ENCODE measurements at regions not wholly inside any gene's neighbourhood (a gene's known extent, or its start where the extent isn't known, plus 50 kb on each side); places are given as distances from the start of the nearest gene placed in this dataset.

DNA sequence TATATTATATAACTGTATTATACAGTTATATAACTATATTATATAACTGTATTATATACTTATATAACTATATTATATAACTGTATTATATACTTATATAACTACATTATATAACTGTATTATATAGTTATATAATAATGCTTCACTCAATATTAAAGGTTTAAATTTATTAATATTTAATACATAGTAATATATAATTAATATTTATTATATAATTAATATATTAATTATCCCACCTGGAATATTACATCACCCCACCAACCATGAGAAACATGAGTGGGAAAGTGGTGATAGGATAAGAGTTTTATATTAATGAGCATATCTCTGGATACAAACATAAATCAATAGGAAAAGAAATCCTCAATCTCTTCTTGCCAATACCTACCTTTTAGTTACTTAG is 487.1 kb upstream of the LRRTM4 start:
- TF ChIP-seq, protein P1, sequence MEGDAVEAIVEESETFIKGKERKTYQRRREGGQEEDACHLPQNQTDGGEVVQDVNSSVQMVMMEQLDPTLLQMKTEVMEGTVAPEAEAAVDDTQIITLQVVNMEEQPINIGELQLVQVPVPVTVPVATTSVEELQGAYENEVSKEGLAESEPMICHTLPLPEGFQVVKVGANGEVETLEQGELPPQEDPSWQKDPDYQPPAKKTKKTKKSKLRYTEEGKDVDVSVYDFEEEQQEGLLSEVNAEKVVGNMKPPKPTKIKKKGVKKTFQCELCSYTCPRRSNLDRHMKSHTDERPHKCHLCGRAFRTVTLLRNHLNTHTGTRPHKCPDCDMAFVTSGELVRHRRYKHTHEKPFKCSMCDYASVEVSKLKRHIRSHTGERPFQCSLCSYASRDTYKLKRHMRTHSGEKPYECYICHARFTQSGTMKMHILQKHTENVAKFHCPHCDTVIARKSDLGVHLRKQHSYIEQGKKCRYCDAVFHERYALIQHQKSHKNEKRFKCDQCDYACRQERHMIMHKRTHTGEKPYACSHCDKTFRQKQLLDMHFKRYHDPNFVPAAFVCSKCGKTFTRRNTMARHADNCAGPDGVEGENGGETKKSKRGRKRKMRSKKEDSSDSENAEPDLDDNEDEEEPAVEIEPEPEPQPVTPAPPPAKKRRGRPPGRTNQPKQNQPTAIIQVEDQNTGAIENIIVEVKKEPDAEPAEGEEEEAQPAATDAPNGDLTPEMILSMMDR (IDR thresholded peaks at IDR 0.05; ENCODE audit: low read depth, low read length, missing input control), result no peak
- TF ChIP-seq, protein P2, sequence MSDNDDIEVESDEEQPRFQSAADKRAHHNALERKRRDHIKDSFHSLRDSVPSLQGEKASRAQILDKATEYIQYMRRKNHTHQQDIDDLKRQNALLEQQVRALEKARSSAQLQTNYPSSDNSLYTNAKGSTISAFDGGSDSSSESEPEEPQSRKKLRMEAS (IDR thresholded peaks at IDR 0.05), result no peak
- TF ChIP-seq, protein P3, sequence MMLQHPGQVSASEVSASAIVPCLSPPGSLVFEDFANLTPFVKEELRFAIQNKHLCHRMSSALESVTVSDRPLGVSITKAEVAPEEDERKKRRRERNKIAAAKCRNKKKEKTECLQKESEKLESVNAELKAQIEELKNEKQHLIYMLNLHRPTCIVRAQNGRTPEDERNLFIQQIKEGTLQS (IDR thresholded peaks at IDR 0.05), result no peak
- TF ChIP-seq, protein P4, sequence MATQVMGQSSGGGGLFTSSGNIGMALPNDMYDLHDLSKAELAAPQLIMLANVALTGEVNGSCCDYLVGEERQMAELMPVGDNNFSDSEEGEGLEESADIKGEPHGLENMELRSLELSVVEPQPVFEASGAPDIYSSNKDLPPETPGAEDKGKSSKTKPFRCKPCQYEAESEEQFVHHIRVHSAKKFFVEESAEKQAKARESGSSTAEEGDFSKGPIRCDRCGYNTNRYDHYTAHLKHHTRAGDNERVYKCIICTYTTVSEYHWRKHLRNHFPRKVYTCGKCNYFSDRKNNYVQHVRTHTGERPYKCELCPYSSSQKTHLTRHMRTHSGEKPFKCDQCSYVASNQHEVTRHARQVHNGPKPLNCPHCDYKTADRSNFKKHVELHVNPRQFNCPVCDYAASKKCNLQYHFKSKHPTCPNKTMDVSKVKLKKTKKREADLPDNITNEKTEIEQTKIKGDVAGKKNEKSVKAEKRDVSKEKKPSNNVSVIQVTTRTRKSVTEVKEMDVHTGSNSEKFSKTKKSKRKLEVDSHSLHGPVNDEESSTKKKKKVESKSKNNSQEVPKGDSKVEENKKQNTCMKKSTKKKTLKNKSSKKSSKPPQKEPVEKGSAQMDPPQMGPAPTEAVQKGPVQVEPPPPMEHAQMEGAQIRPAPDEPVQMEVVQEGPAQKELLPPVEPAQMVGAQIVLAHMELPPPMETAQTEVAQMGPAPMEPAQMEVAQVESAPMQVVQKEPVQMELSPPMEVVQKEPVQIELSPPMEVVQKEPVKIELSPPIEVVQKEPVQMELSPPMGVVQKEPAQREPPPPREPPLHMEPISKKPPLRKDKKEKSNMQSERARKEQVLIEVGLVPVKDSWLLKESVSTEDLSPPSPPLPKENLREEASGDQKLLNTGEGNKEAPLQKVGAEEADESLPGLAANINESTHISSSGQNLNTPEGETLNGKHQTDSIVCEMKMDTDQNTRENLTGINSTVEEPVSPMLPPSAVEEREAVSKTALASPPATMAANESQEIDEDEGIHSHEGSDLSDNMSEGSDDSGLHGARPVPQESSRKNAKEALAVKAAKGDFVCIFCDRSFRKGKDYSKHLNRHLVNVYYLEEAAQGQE (IDR thresholded peaks at IDR 0.05), result no peak
- TF ChIP-seq YY1 (IDR thresholded peaks at IDR 0.05), result no peak
- TF ChIP-seq RXRA (IDR thresholded peaks at IDR 0.05), result no peak
- TF ChIP-seq RAD21 (IDR thresholded peaks at IDR 0.05), result no peak
- TF ChIP-seq GABPA (IDR thresholded peaks at IDR 0.05 in 1 of 2, conservative IDR thresholded peaks at IDR 0.05 in 1 of 2), result no peak
- TF ChIP-seq FOXA1 (IDR thresholded peaks at IDR 0.05), result no peak
- TF ChIP-seq JUND (IDR thresholded peaks at IDR 0.05), result no peak
